OCI-LY7 (cell line): ENCODE measurements at regions not wholly inside any gene's neighbourhood (a gene's known extent, or its start where the extent isn't known, plus 50 kb on each side); places are given as distances from the start of the nearest gene placed in this dataset.

ENCODE experiments used
- EZH2phosphoT487 ChIP-seq: fragments of 200-600 bp; sonication (generic); IDR thresholded peaks from 2 replicates; pipeline ENCODE4 v1.6.1; 2018; ENCODE audit warnings: low read depth, borderline replicate concordance, mild to moderate bottlenecking, mixed run types, antibody characterized with exemption, low read length, moderate library complexity, mixed read lengths
- TF ChIP-seq, protein P1 (sequence below): fragments of 200-600 bp; sonication (generic); conservative IDR thresholded peaks from 2 replicates; pipeline ENCODE4 v1.5.1; 2014; ENCODE audit warnings: mild to moderate bottlenecking, antibody characterized with exemption, low read length, moderate library complexity, mixed read lengths

DNA sequence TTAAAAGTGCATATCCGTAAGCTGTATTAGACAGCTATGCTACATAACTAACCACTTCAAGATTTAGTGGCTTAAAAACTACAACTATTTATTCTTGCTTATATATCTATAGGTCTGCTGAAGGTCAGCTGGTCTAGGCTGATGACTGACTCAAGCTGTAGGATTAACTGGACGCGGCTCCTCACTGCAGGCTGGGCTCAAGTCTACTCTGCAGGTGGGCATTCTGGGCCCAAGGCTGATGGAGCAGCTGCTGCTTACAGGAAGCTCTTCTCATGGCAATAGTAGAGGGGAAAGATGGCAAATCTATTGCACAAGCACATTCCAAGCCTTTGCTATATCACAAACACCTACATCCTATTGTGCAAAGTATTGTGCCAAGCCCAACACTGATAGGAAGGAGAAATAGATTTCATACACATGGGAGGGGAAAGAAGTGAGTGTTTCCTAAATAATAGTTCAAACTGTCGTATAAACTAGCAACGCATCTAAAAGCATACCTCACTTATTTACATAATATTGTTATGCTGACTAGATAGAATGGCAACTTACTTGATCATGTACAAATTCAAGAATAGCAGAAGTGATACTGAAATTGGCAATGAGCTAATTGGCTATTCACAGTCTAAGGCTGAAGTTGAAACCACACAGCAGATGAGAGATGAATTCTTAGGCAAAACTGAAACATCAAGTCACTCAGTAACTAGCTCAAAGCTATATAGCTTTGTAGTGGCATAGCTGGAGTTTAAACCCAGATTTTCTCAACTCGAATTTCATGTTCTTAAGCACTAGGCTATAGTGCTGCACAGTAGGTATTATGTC, 263.8 kb downstream of the NKX6-1 start:
- TF ChIP-seq, protein P1, sequence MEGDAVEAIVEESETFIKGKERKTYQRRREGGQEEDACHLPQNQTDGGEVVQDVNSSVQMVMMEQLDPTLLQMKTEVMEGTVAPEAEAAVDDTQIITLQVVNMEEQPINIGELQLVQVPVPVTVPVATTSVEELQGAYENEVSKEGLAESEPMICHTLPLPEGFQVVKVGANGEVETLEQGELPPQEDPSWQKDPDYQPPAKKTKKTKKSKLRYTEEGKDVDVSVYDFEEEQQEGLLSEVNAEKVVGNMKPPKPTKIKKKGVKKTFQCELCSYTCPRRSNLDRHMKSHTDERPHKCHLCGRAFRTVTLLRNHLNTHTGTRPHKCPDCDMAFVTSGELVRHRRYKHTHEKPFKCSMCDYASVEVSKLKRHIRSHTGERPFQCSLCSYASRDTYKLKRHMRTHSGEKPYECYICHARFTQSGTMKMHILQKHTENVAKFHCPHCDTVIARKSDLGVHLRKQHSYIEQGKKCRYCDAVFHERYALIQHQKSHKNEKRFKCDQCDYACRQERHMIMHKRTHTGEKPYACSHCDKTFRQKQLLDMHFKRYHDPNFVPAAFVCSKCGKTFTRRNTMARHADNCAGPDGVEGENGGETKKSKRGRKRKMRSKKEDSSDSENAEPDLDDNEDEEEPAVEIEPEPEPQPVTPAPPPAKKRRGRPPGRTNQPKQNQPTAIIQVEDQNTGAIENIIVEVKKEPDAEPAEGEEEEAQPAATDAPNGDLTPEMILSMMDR, result no peak
- TF ChIP-seq EZH2phosphoT487, result no peak
